Tibial nerve (tissue), 4 donors: ENCODE measurements at regions not wholly inside any gene's neighbourhood (a gene's known extent, or its start where the extent isn't known, plus 50 kb on each side); places are given as distances from the start of the nearest gene placed in this dataset.
"Not testable (repeated sequence)": the region's sequence is repeated elsewhere in the genome, so short reads cannot be mapped to it uniquely, and the experiment has no call there.

ENCODE experiments used
- CTCF ChIP-seq, 5 experiments: fragments of 200-600 bp in 3 of 5; fragments of 450-650 bp in 2 of 5; sonication (generic) in 3 of 5; IDR thresholded peaks; one replicate each; pipeline ENCODE4 v1.5.1; 2016 to 2019; ENCODE audit warnings: antibody characterized with exemption in 5 of 5, mild to moderate bottlenecking in 3 of 5, moderate library complexity in 2 of 5
- EP300 ChIP-seq, 2 donors: sonication (generic); formaldehyde crosslinking; IDR thresholded peaks; one replicate each; pipeline ENCODE4 v1.6.1; 2017; ENCODE audit warnings: antibody characterized with exemption in 2 of 2, mild to moderate bottlenecking in 1 of 2
- POLR2A ChIP-seq, 2 donors: fragments of 450-650 bp; IDR thresholded peaks; one replicate each; pipeline ENCODE4 v1.6.1; 2017; ENCODE audit warnings: antibody characterized with exemption in 2 of 2, mild to moderate bottlenecking in 2 of 2, moderate library complexity in 2 of 2

DNA sequence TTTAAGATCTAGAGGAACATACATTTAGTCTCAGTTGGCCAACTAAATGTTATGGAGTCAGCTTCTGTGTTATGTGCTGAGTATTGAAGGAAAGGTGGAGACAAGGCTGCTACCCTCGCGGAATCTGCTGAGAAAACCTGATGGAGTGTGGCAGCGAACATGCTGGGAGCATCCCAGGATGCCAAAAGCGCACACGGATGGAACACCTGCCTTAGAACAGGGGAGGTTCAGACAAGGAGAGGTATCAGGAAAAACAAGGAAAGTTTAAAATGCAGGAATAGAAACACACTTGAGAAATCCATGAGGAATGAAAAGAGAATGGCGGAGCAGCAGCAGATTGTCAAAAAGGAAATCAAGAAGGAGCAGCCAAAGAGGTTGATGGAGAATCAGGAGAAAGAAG lies 1389.5 kb upstream of the DEFB115 start:
- not testable (repeated sequence) for TF ChIP-seq CTCF, POLR2A, EP300 (IDR thresholded peaks at IDR 0.05)
